ENCODE measurements at regions not wholly inside any gene's neighbourhood (a gene's known extent, or its start where the extent isn't known, plus 50 kb on each side); places are given as distances from the start of the nearest gene placed in this dataset.
"Not testable (repeated sequence)": the region's sequence is repeated elsewhere in the genome, so short reads cannot be mapped to it uniquely, and the experiment has no call there.

GRCh38 chr15:70367913-70368705 is 270.4 kb upstream of the TLE3 start:
- not testable (repeated sequence) for DNase-seq (ENCODE audit: low spot score)

DNA sequence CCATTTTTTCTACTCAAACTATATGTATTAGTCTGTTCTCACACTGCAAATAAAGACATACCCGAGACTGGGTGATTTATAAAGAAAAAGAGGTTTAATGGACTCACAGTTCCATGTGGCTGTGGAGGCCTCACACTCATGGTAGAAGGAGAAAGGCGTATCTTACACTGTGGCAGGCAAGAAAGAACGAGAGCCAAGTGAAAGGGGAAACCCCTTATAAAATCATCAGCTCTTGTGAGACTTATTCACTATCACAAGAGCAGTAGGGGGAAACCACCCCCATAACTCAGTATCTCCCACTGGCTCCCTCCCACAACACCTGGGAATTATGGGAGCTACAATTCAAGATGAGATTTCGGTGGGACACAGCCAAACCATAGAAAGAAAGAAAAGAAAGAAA is 266.3 kb upstream of the TLE3 start:
- not testable (repeated sequence) for DNase-seq (ENCODE audit: low spot score)

GRCh38 chr15:70362886-70363285 is 265.2 kb upstream of the TLE3 start:
- no peak for DNase-seq (ENCODE audit: low spot score)

DNA sequence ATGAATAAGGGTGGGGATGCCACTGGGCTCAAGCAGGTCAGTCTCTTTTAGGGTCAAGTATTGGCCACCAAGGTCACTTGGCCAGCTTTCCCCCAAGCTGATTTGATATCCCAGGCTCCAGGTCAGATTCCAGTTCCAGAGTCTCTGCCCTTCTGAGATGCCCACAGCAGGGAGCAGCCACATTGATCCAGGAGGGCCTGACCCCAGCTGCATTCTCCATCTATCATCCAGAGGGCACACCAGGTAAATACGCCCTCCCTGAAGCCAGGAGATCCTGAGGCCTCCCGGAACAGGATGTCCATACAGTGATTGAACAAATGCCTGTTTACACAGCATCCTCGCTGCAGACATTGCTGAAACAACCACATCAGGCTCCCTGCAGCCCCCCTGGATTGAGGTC is 264.6 kb upstream of the TLE3 start:
- no peak for DNase-seq (ENCODE audit: low spot score)

GRCh38 chr15:70361891-70362290 is 264.2 kb upstream of the TLE3 start:
- no peak for DNase-seq (ENCODE audit: low spot score)

DNA sequence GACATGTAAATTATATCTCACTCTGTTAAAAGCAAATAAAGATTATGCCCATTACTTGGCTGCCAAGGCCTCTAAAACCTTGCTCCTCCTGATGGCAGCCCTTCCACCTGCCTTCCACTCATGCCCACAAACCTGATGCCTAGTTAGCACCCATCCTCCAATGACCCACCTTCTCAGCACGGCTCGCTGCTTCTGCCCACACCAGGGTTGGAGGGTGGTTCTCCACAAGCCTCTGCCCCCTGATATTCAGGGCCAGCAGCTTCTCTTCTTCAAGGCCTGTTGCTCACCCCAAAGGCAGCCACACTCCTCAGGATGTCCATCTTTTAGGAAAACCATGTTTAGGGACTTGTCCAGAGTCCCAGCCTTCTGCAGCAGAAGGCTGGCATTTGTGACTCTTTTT is 263.4 kb upstream of the TLE3 start:
- no peak for DNase-seq (ENCODE audit: low spot score)

DNA sequence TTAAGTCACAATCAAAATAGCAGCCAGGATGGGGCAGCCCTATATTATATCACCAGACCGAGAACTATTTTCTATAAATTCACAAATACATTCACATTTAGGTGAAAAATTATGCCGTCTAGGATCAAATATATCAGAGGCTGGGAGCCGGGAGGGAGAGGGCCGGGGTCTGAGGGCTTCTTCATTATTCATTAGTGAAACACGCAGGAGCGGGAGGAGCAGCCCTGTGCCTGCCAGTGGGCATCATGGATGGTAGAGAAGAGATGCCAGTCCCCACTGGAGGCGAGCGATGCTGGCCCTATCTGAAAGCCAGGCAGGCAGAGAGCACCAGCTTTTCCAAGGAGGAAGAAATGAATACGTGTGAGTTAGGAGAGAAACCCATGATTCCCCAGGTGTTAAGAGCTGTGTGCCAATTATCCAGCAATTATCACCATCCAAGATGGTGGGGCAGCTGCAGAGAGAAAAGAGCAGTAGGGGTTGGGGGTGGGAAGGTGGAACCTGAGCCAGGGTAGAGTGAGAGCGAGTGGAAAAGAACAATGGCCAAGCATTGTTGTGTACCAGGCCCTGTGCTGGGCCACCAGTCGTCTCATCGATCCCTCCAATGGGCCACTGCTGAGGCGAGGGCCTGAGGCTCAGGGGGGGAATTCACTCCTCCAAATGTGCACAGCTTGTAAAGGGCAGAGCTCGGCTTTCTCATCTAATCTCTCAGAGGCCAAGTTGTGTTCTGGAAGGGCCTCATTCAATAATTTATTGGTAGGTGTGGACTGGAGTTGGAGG is 261.3 kb upstream of the TLE3 start:
- DNase-seq (ENCODE audit: low spot score), result no peak

DNA sequence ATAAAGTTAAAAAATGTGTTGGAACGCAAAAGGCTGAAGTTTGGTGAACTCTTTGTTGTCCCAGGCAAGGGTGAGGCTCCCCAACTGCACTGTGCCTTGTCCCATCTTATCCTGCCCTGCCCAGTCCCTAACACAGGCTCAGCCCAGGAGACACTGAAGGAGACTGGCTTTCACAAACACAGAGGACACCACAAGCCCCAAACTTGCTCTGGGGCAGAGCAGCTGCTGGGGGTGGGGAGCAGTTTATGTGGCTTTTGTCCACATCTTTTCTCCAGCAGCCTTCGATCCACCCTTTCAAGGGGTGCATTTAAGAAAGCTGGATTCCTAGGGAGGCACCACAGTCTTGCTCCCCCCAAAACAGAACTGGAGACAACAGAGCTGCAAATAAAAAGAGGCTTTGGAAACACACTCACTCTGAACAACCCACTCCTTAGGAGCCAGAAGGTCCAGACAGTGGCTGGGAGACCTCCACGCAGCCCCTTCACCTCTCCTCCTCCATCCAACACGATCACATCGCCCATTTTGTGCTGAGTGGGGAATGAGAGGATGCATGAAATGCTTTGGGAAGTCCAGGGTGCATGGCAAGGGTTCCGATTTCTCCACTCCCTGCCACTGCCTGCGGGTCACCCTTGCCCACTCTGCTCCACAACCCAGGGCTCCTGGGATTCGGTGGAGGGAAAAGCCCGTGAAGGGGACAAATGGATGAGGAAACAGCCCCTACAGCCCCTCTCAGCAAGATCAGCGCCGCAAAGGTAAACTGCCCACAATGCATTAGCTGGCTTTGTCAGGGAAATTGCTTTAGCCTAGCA is 260.5 kb upstream of the TLE3 start:
- DNase-seq (ENCODE audit: low spot score), result no peak

DNA sequence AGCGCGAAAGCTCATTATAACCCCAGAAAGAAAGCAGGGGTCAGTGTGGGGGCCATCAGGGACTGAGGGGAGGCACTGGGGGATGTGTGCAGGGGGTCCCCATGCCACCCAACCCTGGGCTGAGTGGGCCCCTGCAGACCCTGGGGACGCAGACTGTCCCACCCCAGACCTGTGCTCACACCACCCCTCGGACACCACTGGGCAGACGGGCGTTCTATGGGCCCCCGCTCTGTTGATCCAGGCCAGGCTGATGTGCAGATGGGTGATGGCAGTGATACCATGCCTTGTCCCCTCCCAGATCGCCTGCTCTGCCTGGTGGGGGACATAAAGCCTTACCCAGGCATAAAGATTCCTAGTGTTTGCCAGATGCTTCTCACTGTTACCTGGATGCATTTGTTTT is 259.7 kb upstream of the TLE3 start:
- DNase-seq (ENCODE audit: low spot score), result no peak

DNA sequence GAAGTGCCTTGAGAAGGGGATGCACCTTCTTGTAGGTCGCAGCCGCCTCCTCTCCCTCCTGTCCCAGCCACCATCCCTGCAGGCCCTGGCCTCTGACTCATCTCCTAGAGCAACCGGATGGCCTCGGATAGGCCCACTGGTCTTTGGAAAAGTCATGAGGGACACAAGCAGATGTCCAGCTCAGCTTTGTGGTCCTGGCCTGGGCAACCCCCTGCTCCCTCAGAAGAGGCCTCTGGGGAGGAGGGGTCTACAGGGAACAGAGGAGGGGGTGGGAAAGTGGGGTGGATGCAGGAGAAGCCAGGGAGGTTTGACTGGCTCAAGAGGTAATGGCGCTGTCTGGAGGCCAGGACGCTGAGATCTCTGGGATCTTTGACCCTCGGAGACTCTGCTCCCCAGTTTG is 259.2 kb upstream of the TLE3 start:
- no peak for DNase-seq (ENCODE audit: low spot score)

DNA sequence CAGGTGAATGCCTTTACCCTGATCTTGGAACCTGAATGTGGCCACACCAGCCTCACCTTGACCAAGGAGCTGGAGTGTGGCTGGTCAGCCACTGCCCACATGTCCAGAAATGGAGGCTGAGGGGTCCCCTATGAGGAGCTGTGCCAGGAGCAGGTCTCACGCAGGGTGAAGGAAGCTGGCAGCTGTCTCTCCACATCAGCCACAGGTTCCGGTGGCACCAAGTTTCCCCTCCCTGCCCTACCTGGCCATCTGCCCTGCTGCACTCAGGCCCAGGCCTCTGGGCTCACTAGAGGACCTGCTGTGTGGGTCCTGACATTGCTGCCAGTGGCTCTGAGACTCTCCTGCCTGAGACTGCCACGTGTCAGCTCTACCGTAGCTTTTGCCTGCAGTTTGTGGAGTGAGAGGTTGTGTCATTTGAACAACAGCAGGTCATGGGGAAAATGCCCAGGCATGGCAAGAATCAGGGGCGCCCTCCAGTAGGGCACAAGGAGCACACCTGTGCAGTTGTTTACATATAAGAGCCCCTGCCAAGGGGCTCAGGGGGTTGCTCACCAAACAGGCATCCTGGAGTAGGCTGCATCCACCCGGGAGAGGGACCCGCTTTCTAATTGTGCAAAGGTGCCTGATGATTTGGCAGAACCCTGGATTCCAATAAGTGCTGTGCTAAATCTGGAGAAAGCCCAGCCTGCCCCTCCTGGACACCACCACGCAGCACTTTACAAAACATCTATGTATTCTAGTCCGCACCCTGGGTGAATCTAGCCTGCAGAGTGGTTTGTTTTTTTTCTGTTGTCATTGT is 258.5 kb upstream of the TLE3 start:
- DNase-seq (ENCODE audit: low spot score), result no peak

DNA sequence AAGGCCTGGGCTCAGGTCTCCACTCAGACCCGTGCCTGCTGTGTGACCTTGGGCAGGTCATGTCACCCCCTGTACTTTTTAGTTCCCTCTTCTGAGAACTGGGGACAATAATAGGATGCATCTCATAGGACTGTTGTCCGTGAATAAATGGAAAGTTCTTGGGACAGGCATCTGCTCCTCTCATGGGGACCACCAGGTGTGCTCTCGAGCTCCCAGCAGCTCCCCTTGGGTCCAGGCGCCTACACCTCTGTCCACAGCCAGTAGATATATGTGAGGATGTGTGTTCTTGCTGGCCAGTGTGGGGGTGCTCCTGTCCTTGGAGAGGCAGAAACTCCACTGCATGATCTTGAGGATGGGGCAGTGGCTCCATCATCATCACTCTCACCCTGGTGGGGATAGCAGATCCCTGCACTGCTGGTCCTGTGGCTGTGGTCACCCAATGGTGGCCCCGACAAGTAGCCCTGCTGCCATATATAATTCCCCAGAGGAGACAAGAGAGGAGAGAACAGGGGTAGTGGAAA is 257.6 kb upstream of the TLE3 start:
- no peak for DNase-seq (ENCODE audit: low spot score)

GRCh38 chr15:70354346-70354905 is 256.7 kb upstream of the TLE3 start:
- DNase-seq (ENCODE audit: low spot score), result no peak

DNA sequence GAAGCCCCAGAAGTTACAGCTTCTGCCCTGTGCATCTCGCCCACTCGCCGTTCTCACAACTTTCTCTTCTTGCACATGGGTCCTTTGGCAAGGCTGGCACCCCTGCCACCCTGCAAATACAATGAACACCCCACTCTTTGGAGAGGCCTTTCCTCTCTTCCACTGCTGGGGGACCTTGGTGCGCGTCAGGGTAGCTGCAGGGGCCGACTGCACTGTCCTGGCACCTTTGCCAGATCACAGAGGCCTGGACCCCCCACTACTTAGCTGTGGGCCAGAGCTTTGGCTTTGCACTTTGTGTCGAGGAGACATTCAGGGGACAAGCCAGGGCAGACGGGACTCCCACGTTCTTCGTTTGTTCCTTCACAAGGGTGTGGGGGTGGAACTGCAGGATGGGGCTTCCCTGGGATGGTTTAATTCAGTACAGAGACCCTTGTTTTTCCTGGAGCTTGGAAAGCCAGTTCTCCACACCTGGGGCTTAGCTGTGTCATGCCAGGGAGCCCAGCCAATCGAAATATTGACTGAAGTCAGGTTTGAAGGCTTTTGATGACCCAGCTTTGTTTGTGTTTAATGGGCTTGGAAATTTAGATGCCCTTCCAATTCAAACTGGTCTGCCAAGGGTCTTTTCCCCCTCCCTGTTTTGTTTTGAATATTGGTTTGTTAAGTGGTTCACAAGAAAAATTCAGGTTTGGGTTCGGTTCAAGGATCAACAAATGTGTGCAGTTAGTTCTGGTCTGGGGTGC is 256.1 kb upstream of the TLE3 start:
- DNase-seq (ENCODE audit: low spot score), result no peak

DNA sequence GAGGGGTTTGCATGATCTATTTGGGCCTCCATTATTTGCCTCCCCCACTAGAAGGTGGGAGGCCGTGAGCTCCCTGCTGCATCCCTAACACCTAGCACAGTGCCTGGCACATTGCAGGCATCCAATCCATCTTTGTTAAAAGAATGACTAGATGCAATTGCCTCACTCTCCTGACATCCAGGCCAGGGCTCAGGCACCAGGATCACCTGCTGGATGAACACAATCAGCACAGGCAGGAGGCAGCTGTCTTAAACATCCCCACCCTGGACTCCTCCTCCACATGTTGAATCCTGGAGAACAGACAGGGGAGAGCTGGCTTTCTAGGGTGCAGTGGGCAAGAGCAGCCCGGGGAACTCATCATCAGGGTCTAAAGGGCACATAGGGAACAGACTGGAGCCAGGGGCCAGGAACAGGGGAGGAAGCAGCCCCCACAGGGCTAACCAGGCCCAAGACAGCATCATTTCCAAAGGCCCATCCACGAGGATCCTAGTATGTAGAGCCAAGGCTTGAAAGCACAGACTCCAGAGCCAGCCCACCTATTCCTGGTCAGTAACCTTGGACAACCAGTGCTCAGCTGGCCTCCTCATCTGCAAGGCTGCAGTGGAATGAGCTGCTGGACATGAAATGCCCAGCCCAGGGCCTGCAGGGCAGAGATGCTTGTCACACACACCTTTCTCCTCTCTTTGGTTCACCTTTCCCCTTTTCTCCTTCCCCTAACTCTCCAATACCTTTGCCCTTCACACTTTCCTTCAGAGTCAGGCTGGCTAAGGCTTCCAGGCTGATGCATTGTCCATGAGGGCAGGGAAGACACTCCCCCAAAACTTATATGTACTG is 254.4 kb upstream of the TLE3 start:
- no peak for DNase-seq (ENCODE audit: low spot score)

- DNase-seq (ENCODE audit: low spot score), result no peak
Measured at GRCh38 chr15:70351391-70351790, 253.7 kb upstream of the TLE3 start.

GRCh38 chr15:70348581-70349344 is 251.0 kb upstream of the TLE3 start:
- DNase-seq (ENCODE audit: low spot score), result no peak

GRCh38 chr15:70348226-70348543 is 250.5 kb upstream of the TLE3 start:
- no peak for DNase-seq (ENCODE audit: low spot score)
